ENCODE measurements at regions not wholly inside any gene's neighbourhood (a gene's known extent, or its start where the extent isn't known, plus 50 kb on each side); places are given as distances from the start of the nearest gene placed in this dataset.

DNA sequence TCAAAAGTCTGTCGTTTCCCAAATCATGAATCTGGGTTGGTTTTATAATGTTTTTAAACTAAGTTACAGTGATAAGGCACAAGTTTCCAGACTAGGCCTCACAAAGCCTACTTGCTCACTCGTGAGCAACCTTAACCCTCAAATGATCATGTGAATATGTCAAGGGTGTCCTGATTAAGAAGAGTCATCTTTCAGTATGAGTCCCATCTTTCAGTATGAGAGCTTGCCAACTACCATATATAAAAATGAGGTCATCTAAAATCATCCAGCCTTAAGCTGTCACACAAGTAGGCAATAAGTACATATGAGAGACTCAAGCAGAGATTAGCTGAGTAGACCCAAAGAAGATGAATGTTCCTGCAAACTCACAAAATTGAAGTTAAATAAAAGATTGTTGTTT, 668.4 kb upstream of the FAM174A start:
- Histone ChIP-seq H2AFZ (ENCODE audit: insufficient read depth, low read depth, low read length, poor library complexity, severe bottlenecking) (no peak overlapping the region), H3K36me3 (replicated peaks in 1 of 2; ENCODE audit: control extremely low read depth in 1 of 2, control insufficient read depth in 1 of 2, extremely low read depth in 1 of 2, insufficient read depth in 2 of 2, low read length in 1 of 2) (no peaks in the 10 kb centered on the region), H3K79me2 (ENCODE audit: control insufficient read depth, insufficient read depth, low read length) (no peaks in the 10 kb centered on the region), H3K9ac (ENCODE audit: low read length) (no peak overlapping the region), H3K4me3 (ENCODE audit: control extremely low read depth in 1 of 5, extremely low read depth in 1 of 5, insufficient read depth in 1 of 5, low read depth in 2 of 5, low read length in 4 of 5) (no peak overlapping the region), H3K9me3 (ENCODE audit: control extremely low read depth in 1 of 3, control insufficient read depth in 2 of 3, insufficient read depth in 1 of 3, low read length in 2 of 3) (no peaks in the 10 kb centered on the region), H4K20me1 (ENCODE audit: control insufficient read depth, insufficient read depth, low read length, poor library complexity, severe bottlenecking) (no peaks in the 10 kb centered on the region), H3K4me2 (replicated peaks; ENCODE audit: low read depth, low read length, poor library complexity, severe bottlenecking) (no peak overlapping the region), H3K27me3 (replicated peaks in 1 of 4; ENCODE audit: control extremely low read depth in 1 of 4, control insufficient read depth in 3 of 4, insufficient read depth in 4 of 4, low read length in 3 of 4) (no peaks in the 10 kb centered on the region), H3K27ac (ENCODE audit: low read length in 2 of 2) (no peak overlapping the region), H3K4me1 (ENCODE audit: control insufficient read depth in 2 of 2, insufficient read depth in 2 of 2, low read length in 2 of 2) (no peaks in the 10 kb centered on the region)
- ChIA-PET CTCF (no interaction called here), POLR2A (no interaction called here)
- intact Hi-C loops (cut with micrococcal nuclease) = no loop called here
- TF ChIP-seq EZH2 (IDR thresholded peaks at IDR 0.05; ENCODE audit: borderline replicate concordance, insufficient read depth, low read depth, low read length, poor library complexity, severe bottlenecking) = no peak
- WGBS (ENCODE audit: insufficient coverage) = 60% methylated on average over 1 of the region's 2 CpGs
- peaks cover 3% of the 10 kb centered on the region for H3K9me3 Mint-ChIP-seq (ENCODE audit: insufficient read depth)
- H3K27ac Mint-ChIP-seq = no peak overlapping the region
- ATAC-seq (ENCODE audit: low read depth) = no peak
- DNase-seq = no peak
- no peaks in the 10 kb centered on the region for H3K4me1 Mint-ChIP-seq
- no peaks in the 10 kb centered on the region for H3K27me3 Mint-ChIP-seq
- H3K4me3 Mint-ChIP-seq = no peak overlapping the region

DNA sequence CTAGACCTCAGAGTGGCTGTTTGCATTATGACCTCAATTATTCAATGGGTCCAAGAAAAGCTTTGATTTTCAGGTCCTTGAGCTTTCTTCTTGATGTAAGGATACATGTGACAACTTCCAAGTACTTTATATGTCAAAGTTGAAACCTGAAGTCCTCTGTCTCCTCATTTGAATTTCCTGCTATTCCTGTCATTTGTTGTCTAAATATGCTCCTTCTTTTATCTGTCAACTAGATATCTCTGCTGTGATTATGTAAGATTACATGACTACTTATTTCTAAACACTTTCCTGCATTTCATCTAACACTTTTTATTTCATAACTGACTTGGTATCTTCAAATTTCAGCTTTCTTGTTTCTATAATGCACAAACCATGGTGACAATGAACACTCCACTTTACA, 670.0 kb upstream of the FAM174A start:
- H3K4me3 ChIP-seq (ENCODE audit: control extremely low read depth in 1 of 5, extremely low read depth in 1 of 5, insufficient read depth in 1 of 5, low read depth in 2 of 5, low read length in 4 of 5) = no peak overlapping the region
- H3K9me3 Mint-ChIP-seq (ENCODE audit: insufficient read depth) = peaks cover 3% of the 10 kb centered on the region
- ChIA-PET POLR2A (no interaction called here), CTCF (no interaction called here)
- H3K79me2 ChIP-seq (ENCODE audit: control insufficient read depth, insufficient read depth, low read length) = no peaks in the 10 kb centered on the region
- no peaks in the 10 kb centered on the region for H3K9me3 ChIP-seq (ENCODE audit: control extremely low read depth in 1 of 3, control insufficient read depth in 2 of 3, insufficient read depth in 1 of 3, low read length in 2 of 3)
- H3K36me3 ChIP-seq (replicated peaks in 1 of 2; ENCODE audit: control extremely low read depth in 1 of 2, control insufficient read depth in 1 of 2, extremely low read depth in 1 of 2, insufficient read depth in 2 of 2, low read length in 1 of 2) = no peaks in the 10 kb centered on the region
- H3K27me3 ChIP-seq (replicated peaks in 1 of 4; ENCODE audit: control extremely low read depth in 1 of 4, control insufficient read depth in 3 of 4, insufficient read depth in 4 of 4, low read length in 3 of 4) = no peaks in the 10 kb centered on the region
- no peak overlapping the region for H3K9ac ChIP-seq (ENCODE audit: low read length)
- TF ChIP-seq, protein P1, sequence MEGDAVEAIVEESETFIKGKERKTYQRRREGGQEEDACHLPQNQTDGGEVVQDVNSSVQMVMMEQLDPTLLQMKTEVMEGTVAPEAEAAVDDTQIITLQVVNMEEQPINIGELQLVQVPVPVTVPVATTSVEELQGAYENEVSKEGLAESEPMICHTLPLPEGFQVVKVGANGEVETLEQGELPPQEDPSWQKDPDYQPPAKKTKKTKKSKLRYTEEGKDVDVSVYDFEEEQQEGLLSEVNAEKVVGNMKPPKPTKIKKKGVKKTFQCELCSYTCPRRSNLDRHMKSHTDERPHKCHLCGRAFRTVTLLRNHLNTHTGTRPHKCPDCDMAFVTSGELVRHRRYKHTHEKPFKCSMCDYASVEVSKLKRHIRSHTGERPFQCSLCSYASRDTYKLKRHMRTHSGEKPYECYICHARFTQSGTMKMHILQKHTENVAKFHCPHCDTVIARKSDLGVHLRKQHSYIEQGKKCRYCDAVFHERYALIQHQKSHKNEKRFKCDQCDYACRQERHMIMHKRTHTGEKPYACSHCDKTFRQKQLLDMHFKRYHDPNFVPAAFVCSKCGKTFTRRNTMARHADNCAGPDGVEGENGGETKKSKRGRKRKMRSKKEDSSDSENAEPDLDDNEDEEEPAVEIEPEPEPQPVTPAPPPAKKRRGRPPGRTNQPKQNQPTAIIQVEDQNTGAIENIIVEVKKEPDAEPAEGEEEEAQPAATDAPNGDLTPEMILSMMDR (IDR thresholded peaks at IDR 0.05) = no peak
- no peak for TF ChIP-seq EZH2 (IDR thresholded peaks at IDR 0.05; ENCODE audit: borderline replicate concordance, insufficient read depth, low read depth, low read length, poor library complexity, severe bottlenecking)
- DNase-seq (no peak), ATAC-seq (ENCODE audit: low read depth) (no peak)
- H3K4me3 Mint-ChIP-seq = no peak overlapping the region
- H3K27me3 Mint-ChIP-seq = no peaks in the 10 kb centered on the region
- no peak overlapping the region for H3K4me2 ChIP-seq (replicated peaks; ENCODE audit: low read depth, low read length, poor library complexity, severe bottlenecking)
- H4K20me1 ChIP-seq (ENCODE audit: control insufficient read depth, insufficient read depth, low read length, poor library complexity, severe bottlenecking) = no peaks in the 10 kb centered on the region
- H3K4me1 Mint-ChIP-seq = no peaks in the 10 kb centered on the region
- H2AFZ ChIP-seq (ENCODE audit: insufficient read depth, low read depth, low read length, poor library complexity, severe bottlenecking) = no peak overlapping the region
- no peak overlapping the region for H3K27ac Mint-ChIP-seq
- H3K27ac ChIP-seq (ENCODE audit: low read length in 2 of 2) = no peak overlapping the region
- no peaks in the 10 kb centered on the region for H3K4me1 ChIP-seq (ENCODE audit: control insufficient read depth in 2 of 2, insufficient read depth in 2 of 2, low read length in 2 of 2)
- intact Hi-C loops (cut with micrococcal nuclease) = no loop called here

Data from B cell (primary cell).